Hepatocyte (in vitro differentiated cells): ENCODE measurements at regions not wholly inside any gene's neighbourhood (a gene's known extent, or its start where the extent isn't known, plus 50 kb on each side); places are given as distances from the start of the nearest gene placed in this dataset.

ENCODE experiments used
- DNase-seq: peaks from one replicate; pipeline ENCODE4 v3.0.0-alpha.2; 2016; ENCODE audit warnings: low spot score
- H2AFZ ChIP-seq: fragments of 200-600 bp; sonication (generic); 2 replicates; pipeline ENCODE4 v1.6.0; 2016; ENCODE audit warnings: antibody characterized with exemption, mild to moderate bottlenecking
- H3K27ac ChIP-seq: fragments of 200-600 bp; sonication (generic); 2 replicates; pipeline ENCODE4 v1.5.1; 2016; ENCODE audit warnings: mild to moderate bottlenecking
- H3K27me3 ChIP-seq: fragments of 200-600 bp; sonication (generic); 2 replicates; pipeline ENCODE4 v1.6.1; 2016
- H3K36me3 ChIP-seq: fragments of 200-600 bp; sonication (generic); replicated peaks from 2 replicates; pipeline ENCODE4 v1.5.1; 2016; ENCODE audit warnings: low read depth; ENCODE audit not compliant: insufficient read depth
- H3K4me1 ChIP-seq: fragments of 200-600 bp; sonication (generic); 2 replicates; pipeline ENCODE4 v1.5.1; 2016; ENCODE audit warnings: mild to moderate bottlenecking, moderate library complexity; ENCODE audit not compliant: insufficient read depth
- H3K4me2 ChIP-seq: fragments of 200-600 bp; sonication (generic); 2 replicates; pipeline ENCODE4 v1.6.0; 2016
- H3K4me3 ChIP-seq: fragments of 200-600 bp; sonication (generic); 2 replicates; pipeline ENCODE4 v1.5.1; 2016; ENCODE audit warnings: mild to moderate bottlenecking
- H3K79me2 ChIP-seq: fragments of 200-600 bp; sonication (generic); 2 replicates; pipeline ENCODE4 v1.6.0; 2017; ENCODE audit warnings: mild to moderate bottlenecking
- H3K9me2 ChIP-seq: fragments of 200-600 bp; sonication (generic); replicated peaks from 2 replicates; pipeline ENCODE4 v1.6.0; 2017; ENCODE audit warnings: mild to moderate bottlenecking; ENCODE audit not compliant: insufficient read depth
- H3K9me3 ChIP-seq: fragments of 200-600 bp; sonication (generic); 2 replicates; pipeline ENCODE4 v1.5.1; 2016; ENCODE audit warnings: low read depth, mild to moderate bottlenecking
- H4K20me1 ChIP-seq: fragments of 200-600 bp; sonication (generic); 2 replicates; pipeline ENCODE4 v1.6.0; 2016; ENCODE audit warnings: mild to moderate bottlenecking; ENCODE audit not compliant: insufficient read depth, poor library complexity, severe bottlenecking
- CTCF ChIP-seq: fragments of 200-600 bp; sonication (generic); IDR thresholded peaks from 2 replicates; pipeline ENCODE4 v1.5.1; 2016; ENCODE audit warnings: antibody characterized with exemption, mild to moderate bottlenecking; ENCODE audit not compliant: poor library complexity
- EZH2 ChIP-seq: fragments of 200-600 bp; sonication (generic); IDR thresholded peaks from 2 replicates; pipeline ENCODE4 v1.6.1; 2016; ENCODE audit warnings: antibody characterized with exemption, mild to moderate bottlenecking, borderline replicate concordance
- EZH2phosphoT487 ChIP-seq: fragments of 200-600 bp; sonication (generic); IDR thresholded peaks from one replicate; pipeline ENCODE4 v1.6.1; 2018; ENCODE audit warnings: antibody characterized with exemption, mild to moderate bottlenecking, low read depth, moderate library complexity; ENCODE audit not compliant: unreplicated experiment, severe bottlenecking
- WGBS: methylation state at CpG from one replicate; pipeline ENCODE4 v1.1.6; 2016; ENCODE audit warnings: low lambda C conversion rate; ENCODE audit errors: missing lambda C conversion rate; 5-methylcytosine and 5-hydroxymethylcytosine counted together

GRCh38 chr3:82208002-82208710, 446.7 kb upstream of the GBE1 start:
- H4K20me1 ChIP-seq = no peaks in the 10 kb centered on the region
- 59% methylated on average over 4 of the region's 4 CpGs for WGBS

GRCh38 chr3:82202269-82202668, 440.8 kb upstream of the GBE1 start:
- no peak for DNase-seq
- Histone ChIP-seq H3K4me1 (no peaks in the 10 kb centered on the region), H4K20me1 (no peaks in the 10 kb centered on the region), H3K27ac (no peak overlapping the region), H3K4me3 (no peak overlapping the region), H3K36me3 (no peaks in the 10 kb centered on the region), H3K9me2 (no peaks in the 10 kb centered on the region), H3K27me3 (no peaks in the 10 kb centered on the region), H3K4me2 (no peak overlapping the region), H3K9me3 (no peaks in the 10 kb centered on the region), H3K79me2 (no peaks in the 10 kb centered on the region), H2AFZ (no peak overlapping the region)
- no peak for TF ChIP-seq EZH2phosphoT487
- no peak for TF ChIP-seq EZH2
- TF ChIP-seq CTCF = no peak
- 83% methylated on average over 5 of the region's 5 CpGs for WGBS

More at GRCh38 chr3:82208002-82208710, 446.7 kb upstream of the GBE1 start:
- H3K27ac ChIP-seq = no peak overlapping the region
- TF ChIP-seq CTCF (no peak), EZH2phosphoT487 (no peak), EZH2 (no peak)
- no peaks in the 10 kb centered on the region for H3K9me2 ChIP-seq
- no peaks in the 10 kb centered on the region for H3K79me2 ChIP-seq
- no peak for DNase-seq
- H3K27me3 ChIP-seq = no peaks in the 10 kb centered on the region
- no peaks in the 10 kb centered on the region for H3K9me3 ChIP-seq
- no peak overlapping the region for H2AFZ ChIP-seq
- H3K4me2 ChIP-seq = no peak overlapping the region
- no peaks in the 10 kb centered on the region for H3K36me3 ChIP-seq
- no peaks in the 10 kb centered on the region for H3K4me1 ChIP-seq
- H3K4me3 ChIP-seq = no peak overlapping the region

GRCh38 chr3:82201316-82201715, 439.9 kb upstream of the GBE1 start:
- Histone ChIP-seq H3K27me3 (no peaks in the 10 kb centered on the region), H3K9me3 (no peaks in the 10 kb centered on the region), H4K20me1 (no peaks in the 10 kb centered on the region), H3K36me3 (no peaks in the 10 kb centered on the region), H3K4me1 (no peaks in the 10 kb centered on the region), H3K4me2 (no peak overlapping the region), H3K79me2 (no peaks in the 10 kb centered on the region), H3K4me3 (no peak overlapping the region), H3K27ac (no peak overlapping the region), H2AFZ (no peak overlapping the region), H3K9me2 (no peaks in the 10 kb centered on the region)
- no peak for DNase-seq
- 91% methylated on average over 2 of the region's 2 CpGs for WGBS
- TF ChIP-seq EZH2phosphoT487 = no peak
- TF ChIP-seq CTCF = no peak
- TF ChIP-seq EZH2 = no peak

GRCh38 chr3:82198009-82198408, 436.6 kb upstream of the GBE1 start:
- no peak for DNase-seq
- no peak overlapping the region for H3K4me2 ChIP-seq
- TF ChIP-seq EZH2 (no peak), EZH2phosphoT487 (no peak), CTCF (no peak)

More at GRCh38 chr3:82198009-82198408, 436.6 kb upstream of the GBE1 start:
- H3K9me2 ChIP-seq = no peaks in the 10 kb centered on the region
- no peaks in the 10 kb centered on the region for H3K27me3 ChIP-seq
- no peaks in the 10 kb centered on the region for H3K4me1 ChIP-seq
- no peaks in the 10 kb centered on the region for H3K9me3 ChIP-seq
- H3K36me3 ChIP-seq = no peaks in the 10 kb centered on the region
- no peak overlapping the region for H3K4me3 ChIP-seq
- H2AFZ ChIP-seq = no peak overlapping the region
- H4K20me1 ChIP-seq = no peaks in the 10 kb centered on the region
- 67% methylated on average over 3 of the region's 3 CpGs for WGBS
- H3K79me2 ChIP-seq = no peaks in the 10 kb centered on the region
- no peak overlapping the region for H3K27ac ChIP-seq
